GM18508 (cell line): ENCODE measurements at regions not wholly inside any gene's neighbourhood (a gene's known extent, or its start where the extent isn't known, plus 50 kb on each side); places are given as distances from the start of the nearest gene placed in this dataset.
"Not testable (repeated sequence)": the region's sequence is repeated elsewhere in the genome, so short reads cannot be mapped to it uniquely, and the experiment has no call there.

Source experiments
- ATAC-seq: cut with Tn5 transposase; IDR thresholded peaks from one replicate; pipeline ENCODE4 v1.9.1; 2021; ENCODE audit warnings: moderate number of reproducible peaks; ENCODE audit not compliant: insufficient read depth, unreplicated experiment

- ATAC-seq: no peak
Measured at GRCh38 chr4:177989503-177990201, 547.4 kb upstream of the AGA start.

- ATAC-seq: no peak
Measured at GRCh38 chr4:178003098-178003657, 560.9 kb upstream of the AGA start.

DNA sequence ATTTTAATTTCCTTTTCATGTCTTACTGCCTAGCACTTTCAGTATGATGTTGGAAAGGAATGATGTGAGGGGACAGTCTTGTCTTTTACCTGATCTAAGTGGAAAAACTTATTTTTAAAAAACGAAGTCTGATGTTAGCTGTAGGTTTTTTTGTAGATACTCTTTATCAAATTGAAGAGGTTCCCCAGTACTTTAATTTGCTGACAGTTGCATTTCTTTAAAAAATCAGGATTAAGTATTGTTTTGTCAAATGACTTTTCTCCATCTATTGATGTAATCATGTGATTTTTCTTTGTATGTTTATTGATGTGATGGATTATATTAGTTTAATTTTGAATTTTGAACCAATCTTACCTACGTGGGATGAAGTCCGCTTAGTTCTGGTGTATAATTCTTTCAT is 568.4 kb upstream of the AGA start:
- no peak for ATAC-seq

DNA sequence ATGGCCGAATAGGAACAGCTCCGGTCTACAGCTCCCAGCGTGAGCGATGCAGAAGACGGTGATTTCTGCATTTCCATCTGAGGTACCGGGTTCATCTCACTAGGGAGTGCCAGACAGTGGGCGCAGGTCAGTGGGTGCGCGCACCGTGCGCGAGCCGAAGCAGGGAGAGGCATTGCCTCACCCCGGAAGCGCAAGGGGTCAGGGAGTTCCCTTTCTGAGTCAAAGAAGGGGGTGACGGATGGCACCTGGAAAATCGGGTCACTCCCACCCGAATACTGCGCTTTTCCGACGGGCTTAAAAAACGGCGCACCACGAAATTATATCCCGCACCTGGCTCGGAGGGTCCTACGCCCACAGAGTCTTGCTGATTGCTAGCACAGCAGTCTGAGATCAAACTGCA is 572.8 kb upstream of the AGA start:
- ATAC-seq: not testable (repeated sequence)

GRCh38 chr4:178026999-178027398 is 584.8 kb upstream of the AGA start:
- ATAC-seq: no peak

DNA sequence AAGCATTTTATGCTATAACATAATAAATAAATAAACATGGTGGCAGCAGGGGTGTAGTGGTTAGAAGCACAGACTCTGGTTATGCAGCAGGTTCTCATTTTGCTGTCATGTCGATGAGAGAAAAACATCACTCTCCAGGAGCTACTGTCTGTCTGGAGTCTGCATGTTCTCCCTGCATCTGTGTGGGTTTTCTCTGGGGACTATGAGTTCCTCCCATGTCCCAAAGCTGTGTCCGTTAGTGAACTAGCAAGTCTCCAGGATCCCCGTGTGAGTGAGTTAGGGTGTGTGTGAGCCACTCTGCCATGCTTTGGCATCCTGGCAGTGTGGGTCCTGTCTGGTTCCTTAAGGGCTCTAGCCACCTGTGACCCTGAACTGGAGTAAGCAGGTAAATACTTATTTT is 585.6 kb upstream of the AGA start:
- ATAC-seq: no peak

DNA sequence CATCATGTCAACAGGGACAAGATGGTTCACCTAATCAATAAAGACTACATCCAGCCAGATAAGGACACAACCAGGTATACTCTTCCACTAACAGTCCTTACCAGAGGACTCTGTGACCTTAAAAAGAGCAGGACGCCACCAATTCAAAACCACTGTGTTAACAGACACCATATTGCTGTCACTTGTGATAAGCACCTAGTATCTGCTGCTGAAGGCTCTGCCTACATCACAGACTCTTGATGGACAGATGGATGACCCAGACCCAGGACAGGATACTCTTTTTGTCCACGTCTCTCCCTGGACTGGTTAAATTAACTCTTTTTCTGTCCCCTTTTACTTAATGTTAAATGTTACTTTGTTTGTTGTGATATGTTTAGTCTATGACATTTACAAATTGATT is 586.2 kb upstream of the AGA start:
- ATAC-seq: no peak

DNA sequence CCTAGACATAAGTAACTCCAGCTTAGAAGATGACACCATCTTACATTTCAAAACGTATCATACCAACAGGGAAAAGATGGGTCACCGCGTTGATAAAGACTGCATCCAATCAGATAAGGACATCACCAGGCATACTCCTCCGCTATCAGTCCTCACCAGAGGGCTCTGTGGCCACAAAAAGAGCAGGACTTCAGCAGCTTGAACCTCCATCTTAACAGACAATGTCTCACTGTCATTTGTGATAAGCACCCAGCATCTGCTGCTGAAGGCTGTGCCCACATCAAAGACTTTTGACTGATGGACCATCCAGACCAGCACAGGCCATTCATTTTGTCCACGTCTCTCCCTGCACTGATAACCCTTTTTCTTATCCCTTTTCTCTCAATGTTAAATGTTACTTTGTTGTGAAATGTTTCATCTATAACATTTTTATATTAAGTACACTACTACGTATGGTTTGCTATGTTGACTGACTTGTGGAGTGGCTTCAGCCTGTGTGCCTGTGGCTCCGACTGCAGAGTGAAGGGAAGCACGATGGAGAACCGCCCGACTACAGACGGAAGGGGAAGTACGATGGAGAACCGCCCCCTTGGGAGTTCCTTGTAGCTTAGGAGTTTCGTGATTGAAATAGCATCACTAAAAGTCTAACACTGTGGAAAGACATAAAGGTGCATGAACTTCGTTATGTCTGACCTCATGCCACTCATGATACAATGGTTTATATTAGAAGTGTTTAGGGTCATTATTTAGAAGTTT is 595.4 kb upstream of the AGA start:
- ATAC-seq: no peak

DNA sequence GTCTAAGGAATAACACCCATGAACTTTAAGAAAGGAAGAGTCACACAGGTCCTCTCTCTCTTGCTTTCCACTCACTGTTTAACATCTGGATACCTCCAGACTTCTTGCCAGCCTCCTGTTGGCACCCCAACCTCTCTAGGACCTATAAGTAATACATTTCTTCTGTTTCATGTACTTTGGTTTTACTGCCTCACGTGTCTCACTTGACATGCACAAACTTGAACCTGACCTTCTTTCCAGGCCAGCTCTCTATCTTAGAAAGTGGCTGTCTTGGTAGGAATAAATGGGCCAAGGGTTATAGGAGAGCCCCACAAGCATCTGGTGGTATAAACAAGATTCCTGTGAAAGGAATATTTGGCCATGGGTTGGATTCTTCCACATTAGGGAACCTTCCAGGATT is 614.8 kb upstream of the AGA start:
- no peak for ATAC-seq

GRCh38 chr4:178063568-178063967 is 621.3 kb upstream of the AGA start:
- ATAC-seq: no peak

DNA sequence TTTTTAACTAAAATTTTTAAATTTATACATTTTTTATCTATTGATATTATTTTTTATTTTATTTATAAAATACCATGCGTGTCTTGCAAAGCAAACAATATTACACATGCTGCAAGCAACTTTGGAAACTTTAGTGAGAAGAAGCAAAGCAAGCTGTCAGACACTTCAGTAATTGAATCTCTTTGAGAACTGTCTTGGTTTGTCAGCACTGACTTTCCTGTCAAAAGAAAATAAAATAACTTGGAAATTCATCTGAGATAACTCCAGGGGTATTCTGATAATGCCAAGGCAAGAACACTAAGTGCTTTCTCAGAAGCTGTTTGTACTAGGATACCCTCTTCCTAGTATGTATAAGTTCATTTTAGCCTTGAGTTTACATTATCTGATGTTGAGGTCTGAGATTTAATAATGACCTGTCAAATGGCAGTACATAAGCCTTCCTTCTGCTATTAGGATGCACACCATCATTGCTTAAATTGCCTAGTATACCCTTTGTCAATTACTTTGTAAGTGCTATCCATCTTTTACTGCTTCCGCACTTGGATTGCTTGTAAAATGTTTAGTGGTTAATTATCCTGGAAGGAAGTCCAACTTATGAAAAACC is 624.2 kb upstream of the AGA start:
- ATAC-seq: no peak

GRCh38 chr4:178068136-178068535 is 625.9 kb upstream of the AGA start:
- no peak for ATAC-seq

GRCh38 chr4:178070163-178070562 is 627.9 kb upstream of the AGA start:
- no peak for ATAC-seq

DNA sequence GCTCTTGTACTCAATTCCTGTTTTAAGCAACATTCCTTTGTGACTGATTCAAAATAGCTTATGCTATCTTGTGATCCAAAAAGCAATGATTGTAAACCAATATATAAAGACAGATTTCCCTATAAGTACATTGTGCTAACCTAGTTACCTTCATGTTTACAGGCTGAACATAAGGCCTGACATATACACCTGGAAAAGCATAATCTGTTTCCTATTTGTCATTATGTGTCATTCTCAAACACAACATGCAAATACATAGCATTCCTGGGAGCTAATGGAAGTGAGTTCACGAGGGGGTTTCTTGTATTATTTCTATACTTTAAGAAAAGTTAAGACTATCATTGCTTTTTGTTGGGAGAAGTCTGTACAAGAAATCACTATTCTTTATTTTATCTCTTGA is 638.1 kb upstream of the AGA start:
- no peak for ATAC-seq

DNA sequence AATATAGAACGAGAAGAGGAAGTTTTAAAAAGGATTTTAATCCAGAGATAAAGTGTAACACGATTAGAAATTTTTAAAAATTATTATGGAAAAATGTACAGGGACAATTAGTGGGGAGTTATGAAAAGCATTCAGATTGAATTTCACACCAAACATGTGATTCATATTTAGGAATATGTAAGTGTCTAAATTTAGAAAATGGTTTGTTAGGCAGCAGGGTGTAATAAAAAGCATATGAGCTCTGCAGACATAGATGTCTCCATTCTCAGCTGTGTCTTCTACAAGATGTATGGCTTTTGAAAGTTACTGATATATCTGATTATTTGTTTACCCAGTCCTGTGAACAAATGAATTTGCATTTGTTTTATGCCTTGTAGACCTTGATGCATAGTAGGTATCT is 638.9 kb upstream of the AGA start:
- no peak for ATAC-seq

GRCh38 chr4:178081896-178082295 is 639.7 kb upstream of the AGA start:
- ATAC-seq: no peak

DNA sequence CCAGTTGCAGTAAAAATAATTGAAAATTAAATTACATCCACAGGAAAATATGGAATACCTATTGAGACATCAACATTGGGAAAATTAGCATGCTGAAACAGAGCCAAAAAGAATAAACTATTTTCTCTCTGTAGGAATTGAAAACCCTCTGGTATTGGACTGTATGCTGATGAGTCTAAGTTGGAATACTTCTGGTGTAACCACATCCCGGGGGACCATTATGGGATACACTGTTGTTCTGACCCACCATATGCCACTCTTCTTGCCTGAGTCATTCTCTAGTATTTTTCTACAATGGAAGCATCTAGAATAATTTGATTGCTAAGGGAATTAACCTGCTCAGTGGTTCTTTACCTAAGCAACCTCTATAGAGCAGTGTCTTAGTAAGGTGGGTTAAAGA is 640.7 kb upstream of the AGA start:
- ATAC-seq: no peak

DNA sequence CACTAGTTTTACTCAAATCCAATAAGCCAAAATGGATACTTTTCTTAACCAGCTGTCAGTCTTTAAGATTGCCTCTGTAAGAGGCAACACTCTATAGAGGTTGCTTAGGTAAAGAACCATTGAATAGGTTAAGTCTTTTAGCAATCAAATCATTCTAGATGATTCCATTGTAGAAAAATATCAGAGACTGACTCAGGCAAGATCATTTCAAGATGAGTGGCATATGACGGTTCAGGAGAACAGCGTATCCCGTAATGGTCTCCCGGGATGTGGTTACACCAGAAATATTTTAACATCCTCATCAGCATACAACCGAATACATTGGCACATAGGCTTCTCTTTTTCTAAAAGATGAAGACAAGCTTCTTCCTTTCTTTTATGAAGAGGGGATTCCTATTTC is 641.7 kb upstream of the AGA start:
- no peak for ATAC-seq

DNA sequence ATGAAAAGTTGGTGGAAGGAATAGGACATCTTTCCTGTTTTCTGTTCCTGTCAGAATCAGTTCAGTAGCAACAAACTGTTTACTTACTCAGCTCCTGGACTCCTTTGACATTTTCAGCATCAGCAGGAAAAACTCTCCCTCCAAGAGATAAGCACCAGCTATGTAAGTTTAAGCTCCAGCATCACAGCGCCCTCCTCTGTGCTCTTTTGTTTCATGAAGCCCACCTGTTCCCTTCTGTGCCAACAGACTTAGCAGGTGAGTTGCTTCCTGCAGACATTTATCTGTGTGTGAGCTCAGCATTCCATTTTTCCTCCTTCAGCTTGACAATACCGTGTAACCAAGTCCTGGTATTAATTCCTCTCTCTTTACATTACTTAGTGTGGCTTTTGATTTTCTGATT is 644.1 kb upstream of the AGA start:
- no peak for ATAC-seq

- no peak for ATAC-seq
Measured at GRCh38 chr4:178090640-178091411, 648.6 kb upstream of the AGA start.

- ATAC-seq: no peak
Measured at GRCh38 chr4:178102139-178102538, 659.9 kb upstream of the AGA start.
